Heart left ventricle (tissue), 13 donors: ENCODE measurements at regions not wholly inside any gene's neighbourhood (a gene's known extent, or its start where the extent isn't known, plus 50 kb on each side); places are given as distances from the start of the nearest gene placed in this dataset.

Experiments used
- POLR2A ChIP-seq, 2 donors: fragments of 450-650 bp; IDR thresholded peaks; one replicate each; pipeline ENCODE4 v1.6.1; 2017; ENCODE audit warnings: antibody characterized with exemption in 2 of 2, mild to moderate bottlenecking in 2 of 2, moderate library complexity in 2 of 2
- TF ChIP-seq, protein P1 (sequence below), 12 donors: fragments of 200-600 bp; sonication (generic) in 4 of 12; IDR thresholded peaks; one replicate each; pipeline versions ENCODE4 v1.5.0 to v1.8.0; 2018 to 2022; ENCODE audit warnings: antibody characterized with exemption in 12 of 12, mild to moderate bottlenecking in 5 of 12
- donor health status: ischemic (EF 13 %, LVEDD 7.1; RV severe dilation, severe dysfunction).
- donor health status: DM: no; HTN: yes; CAD: no.
- donor health status: DM: no; HTN: no; CAD: no.
- donor health status: ischemic (EF 25% LVEDD 6.9; RV normal size, moderate dysfunction).
- donor health status: ischemic (EF 25% LVEDD 5.7; RV mildly dilated, moderate dysfunction).
- donor health status: ischemic (EF 35%, LVEDD 5.7; RV mildly dilated, moderate dysfunction).
- donor health status: nonischemic (EF 11% LVEDD 7.7; RV severe dilation, severe dysfunction).
- donor health status: DM: yes; HTN: yes; CAD: no.
- donor health status: PGD.
- donor health status: ischemic (EF 29% LVEDD 5.4; RV normal size, mild dysfunction).
- donor health status: nonischemic (EF 23%, LVEDD 6.1; RV moderate dilation, normal function).

DNA sequence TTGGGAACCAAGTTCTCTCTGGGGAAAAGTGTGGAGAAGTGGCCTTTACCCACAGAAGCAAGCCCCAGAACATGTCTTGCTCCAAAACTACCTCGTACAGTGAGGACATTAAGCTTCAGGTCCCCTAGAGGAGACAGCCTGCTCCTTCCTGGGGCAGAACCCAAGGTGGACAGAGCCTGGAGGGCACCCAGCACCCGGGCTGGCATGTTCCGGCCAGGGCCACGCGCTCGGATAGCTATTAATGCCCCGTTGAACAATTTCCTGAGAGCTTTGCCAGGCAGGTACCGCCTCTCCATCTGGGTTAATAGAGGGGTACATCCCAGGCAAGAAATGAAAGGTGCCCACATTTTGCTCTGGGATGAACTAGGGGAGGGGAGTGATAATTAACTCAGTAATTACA, 169.0 kb upstream of the GRK3 start:
- TF ChIP-seq, protein P1, sequence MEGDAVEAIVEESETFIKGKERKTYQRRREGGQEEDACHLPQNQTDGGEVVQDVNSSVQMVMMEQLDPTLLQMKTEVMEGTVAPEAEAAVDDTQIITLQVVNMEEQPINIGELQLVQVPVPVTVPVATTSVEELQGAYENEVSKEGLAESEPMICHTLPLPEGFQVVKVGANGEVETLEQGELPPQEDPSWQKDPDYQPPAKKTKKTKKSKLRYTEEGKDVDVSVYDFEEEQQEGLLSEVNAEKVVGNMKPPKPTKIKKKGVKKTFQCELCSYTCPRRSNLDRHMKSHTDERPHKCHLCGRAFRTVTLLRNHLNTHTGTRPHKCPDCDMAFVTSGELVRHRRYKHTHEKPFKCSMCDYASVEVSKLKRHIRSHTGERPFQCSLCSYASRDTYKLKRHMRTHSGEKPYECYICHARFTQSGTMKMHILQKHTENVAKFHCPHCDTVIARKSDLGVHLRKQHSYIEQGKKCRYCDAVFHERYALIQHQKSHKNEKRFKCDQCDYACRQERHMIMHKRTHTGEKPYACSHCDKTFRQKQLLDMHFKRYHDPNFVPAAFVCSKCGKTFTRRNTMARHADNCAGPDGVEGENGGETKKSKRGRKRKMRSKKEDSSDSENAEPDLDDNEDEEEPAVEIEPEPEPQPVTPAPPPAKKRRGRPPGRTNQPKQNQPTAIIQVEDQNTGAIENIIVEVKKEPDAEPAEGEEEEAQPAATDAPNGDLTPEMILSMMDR (IDR thresholded peaks at IDR 0.05) = no peak
- TF ChIP-seq POLR2A (IDR thresholded peaks at IDR 0.05) = no peak
